GM21737 (cell line): ENCODE measurements at regions not wholly inside any gene's neighbourhood (a gene's known extent, or its start where the extent isn't known, plus 50 kb on each side); places are given as distances from the start of the nearest gene placed in this dataset.
"Not testable (repeated sequence)": the region's sequence is repeated elsewhere in the genome, so short reads cannot be mapped to it uniquely, and the experiment has no call there.

Experiments used
- ATAC-seq: cut with Tn5 transposase; IDR thresholded peaks from one replicate; pipeline ENCODE4 v1.9.1; 2021; ENCODE audit warnings: mild to moderate bottlenecking, moderate library complexity; ENCODE audit not compliant: unreplicated experiment

DNA sequence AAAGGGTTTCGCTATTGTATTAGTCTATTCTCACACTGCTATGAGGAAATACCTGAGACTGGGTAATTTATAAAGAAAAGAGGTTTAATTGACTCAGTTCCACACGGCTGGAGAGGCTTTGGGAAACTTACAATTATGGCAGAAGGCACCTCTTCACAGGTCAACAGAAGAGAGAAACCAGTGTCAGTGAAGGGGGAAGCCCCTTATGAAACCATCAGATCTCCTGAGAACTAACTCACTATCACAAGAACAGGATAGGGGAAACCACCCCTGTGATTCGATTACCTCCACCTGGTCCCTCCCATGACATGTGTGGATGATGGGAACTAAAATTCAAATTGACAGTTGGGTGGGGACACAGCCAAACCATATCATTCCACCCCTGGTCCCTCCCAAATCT, 589.5 kb downstream of the CENPC start:
- ATAC-seq = no peak

GRCh38 chr4:66949419-66949818, 595.9 kb downstream of the CENPC start:
- ATAC-seq = no peak

DNA sequence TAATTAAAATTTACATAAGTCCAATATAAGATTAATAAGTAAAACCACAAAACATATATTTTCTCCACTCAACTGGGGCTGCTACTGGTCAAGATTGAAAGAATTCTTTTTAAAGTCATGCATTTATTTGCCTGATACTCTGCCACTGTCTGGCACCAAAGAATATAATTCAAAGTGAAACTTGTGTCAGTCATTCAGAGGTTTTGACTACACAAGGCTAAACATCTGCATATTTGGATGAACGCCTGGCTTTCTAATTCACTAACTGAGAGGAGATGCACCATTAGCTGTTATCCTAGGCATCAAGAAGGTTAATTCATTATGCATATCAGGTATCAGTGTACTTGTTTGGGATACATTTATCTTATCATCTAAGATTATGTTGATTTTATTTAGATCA, 598.5 kb downstream of the CENPC start:
- ATAC-seq = no peak

DNA sequence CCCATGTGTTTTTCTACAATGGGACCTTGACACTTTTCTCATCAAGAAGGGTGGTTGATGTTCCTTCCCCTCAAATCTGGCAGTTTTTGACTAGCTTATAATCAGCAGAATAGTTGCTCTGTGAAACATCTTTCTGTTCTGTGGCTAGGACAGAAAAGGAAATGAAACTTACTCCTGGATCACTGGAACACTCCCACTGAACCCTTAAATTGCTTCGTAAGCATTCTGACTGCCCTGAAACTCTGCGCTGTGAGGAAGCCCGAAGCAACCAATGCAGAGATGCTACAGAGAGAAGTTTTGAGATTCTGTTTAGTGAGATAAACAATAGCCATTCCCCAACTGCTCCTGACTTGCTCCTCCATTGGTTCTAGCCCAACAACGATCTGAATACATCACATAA, 602.2 kb downstream of the CENPC start:
- ATAC-seq = no peak

GRCh38 chr4:66931981-66932380, 613.3 kb downstream of the CENPC start:
- ATAC-seq = not testable (repeated sequence)

DNA sequence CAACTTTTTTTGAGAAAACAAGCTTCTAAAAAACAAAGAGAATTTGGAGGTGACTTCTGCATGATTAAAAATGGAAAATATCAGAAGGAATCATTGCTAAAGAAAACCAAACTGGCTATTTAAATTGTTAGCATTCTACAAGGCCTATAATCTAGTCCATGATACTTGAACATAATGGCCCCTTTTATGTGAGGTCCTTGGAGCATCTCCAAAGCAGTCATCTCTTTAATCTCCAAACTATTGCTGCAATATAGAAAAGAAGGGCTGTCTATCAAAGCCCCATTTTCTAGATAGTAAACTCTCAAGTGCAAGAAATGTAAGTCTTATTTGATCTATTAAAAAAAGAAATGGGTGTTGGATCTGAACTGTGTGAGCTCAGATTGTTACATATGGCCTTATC, 615.1 kb downstream of the CENPC start:
- ATAC-seq = no peak

GRCh38 chr4:66929748-66930147, 615.6 kb downstream of the CENPC start:
- no peak for ATAC-seq

DNA sequence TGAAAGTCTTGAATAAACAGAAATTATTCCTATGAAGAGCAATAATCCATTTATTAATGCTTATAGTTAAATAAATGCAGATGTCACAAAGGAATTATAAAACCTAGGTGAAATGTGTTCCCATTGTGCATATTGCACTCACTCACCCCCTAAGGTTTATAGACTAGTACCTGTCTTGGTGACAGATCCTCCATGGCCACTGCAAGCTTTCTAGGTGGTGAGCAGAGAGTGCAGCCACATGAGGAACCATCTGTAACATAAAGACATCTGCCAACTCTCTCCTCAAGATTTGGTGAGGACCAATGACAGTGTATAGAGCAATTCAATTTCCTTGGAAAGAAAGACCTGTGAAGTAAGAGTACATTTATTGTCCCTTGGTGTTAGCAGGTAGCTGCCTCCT, 616.4 kb downstream of the CENPC start:
- not testable (repeated sequence) for ATAC-seq

GRCh38 chr4:66927937-66928336, 617.4 kb downstream of the CENPC start:
- no peak for ATAC-seq

DNA sequence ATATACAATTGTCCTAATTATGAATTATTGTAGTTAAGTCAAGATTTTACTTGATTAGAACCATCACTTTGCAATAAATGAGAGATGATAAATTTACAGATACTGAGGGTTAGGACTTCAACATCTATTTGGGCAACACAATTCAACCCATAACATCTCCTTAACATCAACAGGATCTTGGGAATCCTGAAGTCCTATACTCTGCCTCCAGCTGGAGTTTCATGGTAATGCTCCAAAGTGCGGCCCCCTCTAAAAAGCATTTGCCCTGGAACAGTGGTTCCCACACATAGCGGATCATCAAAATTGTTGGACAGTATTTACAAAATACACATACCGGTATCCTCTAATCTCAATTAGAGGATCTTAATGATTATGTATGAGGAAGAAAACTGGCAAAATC, 618.6 kb downstream of the CENPC start:
- ATAC-seq = no peak

GRCh38 chr4:66923081-66923865, 622.0 kb downstream of the CENPC start:
- ATAC-seq = no peak

DNA sequence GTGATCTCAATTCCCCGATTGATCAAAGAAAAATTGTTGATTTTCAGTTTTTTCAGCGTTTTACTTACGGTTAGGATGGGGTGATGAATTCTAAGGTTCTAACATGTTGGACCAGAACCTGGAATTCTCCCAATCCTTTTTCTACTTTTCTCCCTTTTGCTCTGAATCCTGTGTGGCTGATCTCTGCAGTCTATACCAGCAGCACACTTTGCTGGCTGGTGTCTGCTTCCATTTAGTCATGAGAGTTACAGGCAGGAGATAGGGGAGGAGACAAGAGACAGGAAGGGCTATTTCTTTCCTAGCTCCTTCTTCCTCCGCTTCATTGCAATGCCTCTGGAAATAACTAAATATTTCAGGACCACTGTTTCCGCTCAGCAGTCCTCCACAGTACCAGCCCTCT, 623.9 kb downstream of the CENPC start:
- no peak for ATAC-seq

DNA sequence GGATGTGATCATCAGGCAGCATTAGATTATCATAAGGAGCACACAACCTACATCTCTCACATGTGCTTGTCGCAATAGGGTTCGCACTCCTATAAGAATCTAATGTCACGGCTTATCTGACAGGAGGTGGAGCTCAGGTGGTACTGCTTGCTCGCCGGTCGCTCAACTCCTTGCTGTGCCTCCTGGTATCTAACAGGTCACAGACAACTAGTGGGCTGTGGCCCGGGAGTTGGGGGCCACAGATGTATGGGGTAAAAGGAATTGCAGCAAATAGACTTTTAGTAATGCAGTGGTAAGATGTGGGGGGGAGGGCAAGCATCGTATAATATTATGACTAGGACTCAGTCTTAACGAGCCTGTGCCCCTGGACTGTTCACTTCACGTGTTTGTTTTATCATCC, 624.8 kb downstream of the CENPC start:
- ATAC-seq = no peak

DNA sequence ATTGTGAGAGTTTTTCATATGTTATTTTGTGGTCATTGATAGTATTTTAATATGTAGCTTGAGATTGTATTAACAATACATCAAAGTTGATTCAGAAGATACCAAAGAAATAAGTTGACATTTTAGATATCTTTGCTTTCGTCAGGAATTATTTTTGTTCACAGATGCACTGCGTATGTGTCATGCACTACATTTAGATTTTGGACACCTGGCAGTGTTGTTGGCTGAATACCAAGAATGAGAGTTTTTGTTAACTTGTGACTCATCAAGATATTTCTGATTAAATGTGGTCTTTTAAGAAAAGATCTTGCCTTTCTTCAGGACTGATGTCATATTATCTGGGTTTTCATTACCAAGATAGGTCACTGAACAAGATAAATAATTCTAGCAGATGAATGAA, 633.4 kb downstream of the CENPC start:
- no peak for ATAC-seq

DNA sequence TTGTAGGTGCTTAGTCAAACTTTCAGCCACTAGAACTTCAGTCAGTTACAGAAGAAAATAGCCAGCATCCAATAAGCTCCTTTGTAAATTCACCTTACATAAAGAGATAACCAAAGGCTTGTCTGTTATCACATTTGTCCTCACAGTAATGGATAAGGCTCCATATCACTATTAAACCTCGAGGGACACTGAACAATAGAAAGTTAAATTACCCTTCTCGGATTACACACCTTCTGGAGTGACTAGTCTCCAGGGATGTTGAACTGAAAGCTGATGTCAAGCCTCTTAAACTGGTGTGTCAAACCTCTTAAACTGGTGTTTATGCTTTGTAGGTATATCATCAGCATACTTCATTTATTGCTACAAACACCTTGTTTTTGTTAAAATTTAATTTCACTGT, 639.0 kb downstream of the CENPC start:
- ATAC-seq = no peak

- no peak for ATAC-seq
Measured at GRCh38 chr4:66899422-66900065, 645.8 kb downstream of the CENPC start.

GRCh38 chr4:66893807-66894206, 651.5 kb downstream of the CENPC start:
- ATAC-seq = no peak

DNA sequence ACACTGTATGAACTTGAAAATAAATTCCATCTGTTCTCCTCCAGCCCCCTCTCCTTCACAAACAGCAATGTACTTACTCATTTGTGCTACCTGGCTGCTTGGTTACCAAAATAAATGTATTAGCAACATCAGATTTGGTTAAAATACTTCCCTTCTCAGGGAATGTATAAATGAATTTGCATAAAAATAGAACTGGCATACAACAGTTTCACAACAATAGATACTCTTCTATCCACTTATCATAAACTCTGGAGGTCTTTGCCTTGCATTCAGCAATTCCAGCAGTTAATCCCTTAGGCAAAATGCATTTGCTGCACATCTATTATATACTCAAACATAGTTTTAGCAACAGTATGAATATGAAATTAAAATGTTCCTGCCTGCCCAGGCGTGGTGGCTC, 658.2 kb downstream of the CENPC start:
- no peak for ATAC-seq

GRCh38 chr4:66885501-66886165, 659.7 kb downstream of the CENPC start:
- no peak for ATAC-seq

GRCh38 chr4:66876946-66877345, 668.4 kb downstream of the CENPC start:
- ATAC-seq = no peak

- no peak for ATAC-seq
Measured at GRCh38 chr4:66872661-66873060, 672.6 kb downstream of the CENPC start.

- no peak for ATAC-seq
Measured at GRCh38 chr4:66863481-66863880, 681.8 kb downstream of the CENPC start.
